Astrocyte (in vitro differentiated cells and primary cell): ENCODE measurements at regions not wholly inside any gene's neighbourhood (a gene's known extent, or its start where the extent isn't known, plus 50 kb on each side); places are given as distances from the start of the nearest gene placed in this dataset.
A peak's percentile ranks its signal among the peaks of the same experiment; 100 is the strongest.

Experiments used
- DNase-seq: peaks from one replicate; pipeline ENCODE4 v3.0.0-alpha.2; 2010; ENCODE audit warnings: low read depth
- FAIRE-seq: peaks from 2 replicates; lab custom pipeline; 2011; peaks lifted over from hg19 to GRCh38; lab: Jason Lieb, UNC
- H2AFZ ChIP-seq: 2 replicates; pipeline ENCODE4 v1.6.0; 2012; ENCODE audit warnings: low read depth, low read length, inconsistent platforms
- H3K27ac ChIP-seq: 2 replicates; pipeline ENCODE4 v1.5.1; 2011; ENCODE audit warnings: low read depth, low read length, inconsistent platforms
- H3K27me3 ChIP-seq: 2 replicates; pipeline ENCODE4 v1.6.0; 2011; ENCODE audit warnings: low read length, inconsistent platforms; ENCODE audit not compliant: insufficient read depth
- H3K36me3 ChIP-seq: 2 replicates; pipeline ENCODE4 v1.5.1; 2011; ENCODE audit warnings: low read length, inconsistent platforms; ENCODE audit not compliant: insufficient read depth
- H3K4me1 ChIP-seq: 2 replicates; pipeline ENCODE4 v1.5.1; 2011; ENCODE audit warnings: low read length, inconsistent platforms; ENCODE audit not compliant: insufficient read depth
- H3K4me2 ChIP-seq: 2 replicates; pipeline ENCODE4 v1.6.0; 2012; ENCODE audit warnings: low read length, inconsistent platforms
- H3K4me3 ChIP-seq: 2 replicates; pipeline ENCODE4 v1.5.1; 2011; ENCODE audit warnings: low read depth, mild to moderate bottlenecking, low read length, inconsistent platforms; ENCODE audit not compliant: insufficient read depth
- H3K79me2 ChIP-seq: 2 replicates; pipeline ENCODE4 v1.6.0; 2012; ENCODE audit warnings: mild to moderate bottlenecking, low read length, inconsistent platforms; ENCODE audit not compliant: insufficient read depth
- H3K9ac ChIP-seq: 2 replicates; pipeline ENCODE4 v1.6.0; 2012; ENCODE audit warnings: mild to moderate bottlenecking, low read length, inconsistent platforms
- H3K9me3 ChIP-seq: 2 replicates; pipeline ENCODE4 v1.5.1; 2012; ENCODE audit warnings: low read depth, mild to moderate bottlenecking, low read length, inconsistent platforms; ENCODE audit not compliant: insufficient read depth
- H4K20me1 ChIP-seq: 2 replicates; pipeline ENCODE4 v1.6.0; 2012; ENCODE audit warnings: low read length, inconsistent platforms; ENCODE audit not compliant: insufficient read depth
- H3K27ac Mint-ChIP-seq: one replicate; pipeline ENCODE4 v1.8.0; 2021; ENCODE audit warnings: mild to moderate bottlenecking, mixed read lengths; ENCODE audit not compliant: unreplicated experiment
- H3K27me3 Mint-ChIP-seq: one replicate; pipeline ENCODE4 v1.8.0; 2021; ENCODE audit warnings: low read depth, mixed read lengths; ENCODE audit not compliant: unreplicated experiment
- H3K36me3 Mint-ChIP-seq: one replicate; pipeline ENCODE4 v1.8.0; 2021; ENCODE audit warnings: low read depth, mixed read lengths; ENCODE audit not compliant: unreplicated experiment
- H3K4me1 Mint-ChIP-seq: one replicate; pipeline ENCODE4 v1.8.0; 2021; ENCODE audit warnings: low read depth, mixed read lengths; ENCODE audit not compliant: unreplicated experiment
- H3K4me3 Mint-ChIP-seq: one replicate; pipeline ENCODE4 v1.8.0; 2021; ENCODE audit warnings: mild to moderate bottlenecking, moderate library complexity, mixed read lengths; ENCODE audit not compliant: unreplicated experiment
- H3K9me3 Mint-ChIP-seq: one replicate; pipeline ENCODE4 v1.8.0; 2021; ENCODE audit warnings: mild to moderate bottlenecking, mixed read lengths; ENCODE audit not compliant: unreplicated experiment
- CTCF ChIP-seq: IDR thresholded peaks from 2 replicates; pipeline ENCODE4 v1.5.1; 2011; ENCODE audit warnings: low read depth, mild to moderate bottlenecking, inconsistent platforms, low read length, moderate library complexity; ENCODE audit not compliant: insufficient read depth
- EZH2 ChIP-seq: IDR thresholded peaks from 2 replicates; pipeline ENCODE4 v1.6.1; 2012; ENCODE audit warnings: mild to moderate bottlenecking, low read length, inconsistent platforms; ENCODE audit not compliant: insufficient read depth

- peaks cover 17% of the 10 kb centered on the region for H3K27me3 Mint-ChIP-seq
- H3K36me3 Mint-ChIP-seq, result no peaks in the 10 kb centered on the region
- H2AFZ ChIP-seq, result no peak overlapping the region
- H3K27ac ChIP-seq, result no peak overlapping the region
- no peak overlapping the region for H3K4me2 ChIP-seq
- no peaks in the 10 kb centered on the region for H4K20me1 ChIP-seq
- no peaks in the 10 kb centered on the region for H3K9me3 ChIP-seq
- no peak for TF ChIP-seq EZH2
- no peak for TF ChIP-seq CTCF
- H3K27me3 ChIP-seq, result no peaks in the 10 kb centered on the region
- peaks cover 19% of the 10 kb centered on the region for H3K4me1 Mint-ChIP-seq
- DNase-seq (peak; percentile 26), FAIRE-seq (peak; percentile 80)
- H3K9me3 Mint-ChIP-seq, result peaks cover 2% of the 10 kb centered on the region
- H3K9ac ChIP-seq, result no peak overlapping the region
- H3K4me3 Mint-ChIP-seq, result no peak overlapping the region
- peaks cover 16% of the 10 kb centered on the region for H3K4me1 ChIP-seq
- H3K36me3 ChIP-seq, result no peaks in the 10 kb centered on the region
- no peaks in the 10 kb centered on the region for H3K79me2 ChIP-seq
- no peak overlapping the region for H3K27ac Mint-ChIP-seq
- H3K4me3 ChIP-seq, result no peak overlapping the region
Measured at GRCh38 chrX:39308126-39308525, 506.9 kb downstream of the MID1IP1 start.

GRCh38 chrX:39309018-39309635 lies 507.9 kb downstream of the MID1IP1 start:
- no peak for TF ChIP-seq CTCF
- TF ChIP-seq EZH2, result no peak
- Histone ChIP-seq H3K9me3 (no peaks in the 10 kb centered on the region), H3K27me3 (peaks cover 2% of the 10 kb centered on the region), H3K4me3 (no peak overlapping the region), H3K36me3 (no peaks in the 10 kb centered on the region), H3K4me2 (peak overlapping the region; percentile 28), H3K79me2 (no peaks in the 10 kb centered on the region), H3K27ac (peak overlapping the region; percentile 33), H3K9ac (no peak overlapping the region), H3K4me1 (peaks cover 16% of the 10 kb centered on the region), H4K20me1 (no peaks in the 10 kb centered on the region), H2AFZ (no peak overlapping the region)
- FAIRE-seq (no peak), DNase-seq (peak; percentile 72)
- no peak overlapping the region for H3K4me3 Mint-ChIP-seq
- H3K27ac Mint-ChIP-seq, result peak overlapping the region; percentile 47
- H3K27me3 Mint-ChIP-seq, result peaks cover 25% of the 10 kb centered on the region
- H3K4me1 Mint-ChIP-seq, result peaks cover 19% of the 10 kb centered on the region
- peaks cover 2% of the 10 kb centered on the region for H3K9me3 Mint-ChIP-seq
- no peaks in the 10 kb centered on the region for H3K36me3 Mint-ChIP-seq

- Histone ChIP-seq H3K4me1 (peaks cover 16% of the 10 kb centered on the region), H3K36me3 (no peaks in the 10 kb centered on the region), H4K20me1 (no peaks in the 10 kb centered on the region), H3K79me2 (no peaks in the 10 kb centered on the region), H2AFZ (no peak overlapping the region), H3K4me3 (no peak overlapping the region), H3K27ac (peak overlapping the region; percentile 33), H3K4me2 (peak overlapping the region; percentile 28), H3K9me3 (no peaks in the 10 kb centered on the region), H3K27me3 (peaks cover 2% of the 10 kb centered on the region), H3K9ac (no peak overlapping the region)
- H3K27me3 Mint-ChIP-seq, result peaks cover 28% of the 10 kb centered on the region
- H3K4me3 Mint-ChIP-seq, result peak overlapping the region; percentile 27
- peak overlapping the region; percentile 69 for H3K27ac Mint-ChIP-seq
- H3K4me1 Mint-ChIP-seq, result peaks cover 19% of the 10 kb centered on the region
- peak; percentile 50 for FAIRE-seq
- H3K36me3 Mint-ChIP-seq, result no peaks in the 10 kb centered on the region
- DNase-seq, result peak; percentile 53
- no peak for TF ChIP-seq EZH2
- no peak for TF ChIP-seq CTCF
- peaks cover 2% of the 10 kb centered on the region for H3K9me3 Mint-ChIP-seq
Measured at GRCh38 chrX:39309721-39310152, 508.5 kb downstream of the MID1IP1 start.
